GM21367 (cell line): ENCODE measurements at regions not wholly inside any gene's neighbourhood (a gene's known extent, or its start where the extent isn't known, plus 50 kb on each side); places are given as distances from the start of the nearest gene placed in this dataset.
"Not testable (repeated sequence)": the region's sequence is repeated elsewhere in the genome, so short reads cannot be mapped to it uniquely, and the experiment has no call there.

ENCODE experiments used
- ATAC-seq: cut with Tn5 transposase; IDR thresholded peaks from one replicate; pipeline ENCODE4 v1.9.1; 2021; ENCODE audit not compliant: unreplicated experiment

GRCh38 chr5:130624805-130625204, 540.3 kb downstream of the HINT1 start:
- ATAC-seq, result no peak

DNA sequence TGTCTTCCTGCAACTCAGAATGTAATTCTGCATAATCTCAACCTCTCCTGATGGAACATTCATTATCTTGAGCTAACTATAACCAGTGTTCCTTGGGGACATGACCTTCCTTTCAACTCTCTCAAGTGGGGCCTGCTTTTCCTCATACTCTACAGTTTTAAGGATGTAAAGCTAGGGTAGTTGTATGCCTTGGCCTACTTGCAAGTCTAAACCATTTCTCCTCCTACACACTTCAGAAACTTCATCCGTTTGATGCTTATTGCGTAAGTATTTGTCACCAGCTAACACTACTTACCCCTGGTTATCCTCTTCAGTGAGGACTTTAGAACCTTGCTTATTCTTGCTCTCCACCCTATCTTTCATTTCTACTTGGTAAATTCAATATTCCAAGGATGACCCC, 548.9 kb downstream of the HINT1 start:
- no peak for ATAC-seq

- no peak for ATAC-seq
Observed at GRCh38 chr5:130605234-130605633, 559.8 kb downstream of the HINT1 start.

DNA sequence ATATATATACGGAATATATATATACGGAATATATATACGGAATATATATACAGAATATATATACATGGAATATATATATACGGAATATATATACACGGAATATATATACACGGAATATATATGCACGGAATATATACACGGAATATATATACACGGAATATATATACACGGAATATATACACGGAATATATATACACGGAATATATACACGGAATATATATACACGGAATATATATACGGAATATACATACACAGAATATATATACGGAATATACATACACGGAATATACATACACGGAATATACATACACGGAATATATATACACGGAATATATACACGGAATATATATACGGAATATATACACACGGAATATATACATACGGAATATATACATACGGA, 568.4 kb downstream of the HINT1 start:
- not testable (repeated sequence) for ATAC-seq

GRCh38 chr5:130580264-130580663, 584.8 kb downstream of the HINT1 start:
- no peak for ATAC-seq

DNA sequence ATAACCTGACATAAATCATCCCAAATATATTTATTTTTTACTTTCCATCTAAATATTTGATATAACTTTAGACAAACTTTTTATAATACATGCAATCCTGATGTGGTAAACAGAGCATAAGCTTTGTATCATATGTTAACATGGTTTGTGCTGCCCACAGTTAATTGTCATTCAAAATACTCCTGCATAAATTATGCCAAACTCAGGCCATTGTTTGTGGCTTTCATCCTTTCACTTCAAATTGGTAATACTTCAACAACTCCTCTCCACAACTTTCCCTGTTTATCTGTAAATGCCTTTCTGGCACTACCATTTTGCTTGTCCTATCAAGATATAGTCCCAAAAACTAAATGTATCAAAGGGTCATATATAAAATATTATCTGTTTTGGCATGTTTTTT, 586.7 kb downstream of the HINT1 start:
- ATAC-seq, result no peak

GRCh38 chr5:130571076-130571475, 594.0 kb downstream of the HINT1 start:
- ATAC-seq, result no peak

DNA sequence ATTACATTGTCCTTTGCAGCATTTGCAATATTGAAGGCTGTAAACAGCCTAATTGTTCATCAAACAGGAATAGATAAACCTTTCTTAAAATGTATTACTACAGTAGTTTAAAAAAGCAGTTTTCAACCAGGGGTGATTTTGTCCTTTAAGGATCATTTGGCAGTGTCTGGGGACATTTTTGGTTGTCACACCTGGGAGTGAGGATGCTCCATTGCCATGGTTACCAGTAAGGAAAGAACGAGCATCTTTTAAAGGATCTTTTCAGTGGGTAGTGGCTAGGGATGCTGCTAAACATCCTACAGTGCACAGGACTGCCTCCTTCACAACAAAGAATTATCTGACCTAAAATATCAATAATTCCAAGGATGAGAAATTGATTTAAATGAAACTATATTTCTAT, 596.3 kb downstream of the HINT1 start:
- no peak for ATAC-seq

- no peak for ATAC-seq
Observed at GRCh38 chr5:130555429-130555828, 609.6 kb downstream of the HINT1 start.

DNA sequence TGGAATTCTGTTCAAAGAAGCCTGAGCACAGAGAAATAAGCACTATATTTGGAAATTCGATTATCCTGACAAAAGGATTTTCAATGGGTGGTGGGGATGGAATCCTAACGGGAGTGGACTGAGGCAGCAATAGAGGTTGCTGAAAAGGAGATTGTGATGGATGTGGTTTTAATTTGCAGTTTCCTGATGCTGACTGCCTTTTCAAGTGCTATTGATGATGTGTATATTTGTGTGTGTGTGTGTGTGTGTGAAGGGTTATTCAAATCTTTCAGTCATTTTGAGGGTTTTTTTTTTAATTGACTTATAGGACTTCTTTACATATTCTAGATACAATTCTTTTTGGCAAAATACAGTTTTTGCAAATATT, 614.5 kb downstream of the HINT1 start:
- ATAC-seq, result no peak

- ATAC-seq, result no peak
Observed at GRCh38 chr5:130549884-130550561, 615.0 kb downstream of the HINT1 start.

DNA sequence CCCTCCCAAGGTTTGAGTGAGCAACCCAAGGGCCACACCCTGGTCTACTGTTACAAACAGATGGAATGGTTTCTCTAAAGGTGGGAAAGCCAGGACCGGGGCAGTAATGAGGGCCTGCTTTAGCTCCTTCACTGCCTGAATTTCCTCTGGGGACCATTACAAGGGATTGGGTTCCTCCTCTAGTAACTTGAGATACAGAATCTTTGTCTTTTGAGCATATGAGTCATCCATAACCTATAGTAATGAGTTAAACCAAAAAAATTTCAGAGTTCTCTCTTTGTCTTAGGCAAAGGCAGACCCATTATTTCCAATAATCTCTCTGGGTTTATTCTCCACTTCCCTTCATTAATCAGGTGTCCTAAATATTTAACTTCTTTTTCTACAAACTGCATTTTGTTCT, 618.8 kb downstream of the HINT1 start:
- no peak for ATAC-seq

- ATAC-seq, result no peak
Observed at GRCh38 chr5:130545291-130545690, 619.8 kb downstream of the HINT1 start.

DNA sequence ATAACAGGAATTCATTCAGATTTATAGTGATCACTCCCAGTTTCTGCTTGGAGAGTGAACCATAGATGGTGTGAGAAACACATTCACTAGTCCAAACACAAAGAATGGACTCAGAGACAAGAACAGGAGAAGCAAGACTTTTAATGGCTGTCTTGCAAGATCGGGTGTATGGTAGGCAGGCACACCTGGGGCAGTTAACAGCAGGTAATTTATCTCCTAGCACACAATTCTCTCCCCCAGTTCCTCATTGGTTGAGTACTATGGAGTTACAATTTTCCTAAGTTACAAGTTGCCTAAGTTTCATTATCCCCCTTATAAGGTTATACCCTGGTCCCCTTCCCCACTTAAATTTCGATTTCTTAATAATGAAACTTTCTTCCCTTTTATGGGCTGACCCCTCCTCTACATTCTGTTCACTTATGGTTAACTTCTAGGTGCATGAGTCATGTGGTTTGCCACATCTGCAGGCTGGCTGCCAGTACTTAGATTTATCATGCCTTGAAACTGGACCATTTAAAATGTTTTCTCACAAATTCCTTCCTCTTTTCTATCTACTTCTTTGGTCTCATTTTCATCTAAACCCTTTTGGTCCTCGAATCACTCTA, 623.3 kb downstream of the HINT1 start:
- ATAC-seq, result no peak

- no peak for ATAC-seq
Observed at GRCh38 chr5:130536691-130537090, 628.4 kb downstream of the HINT1 start.

- ATAC-seq, result no peak
Observed at GRCh38 chr5:130532786-130533185, 628.5 kb downstream of the CHSY3 start.

DNA sequence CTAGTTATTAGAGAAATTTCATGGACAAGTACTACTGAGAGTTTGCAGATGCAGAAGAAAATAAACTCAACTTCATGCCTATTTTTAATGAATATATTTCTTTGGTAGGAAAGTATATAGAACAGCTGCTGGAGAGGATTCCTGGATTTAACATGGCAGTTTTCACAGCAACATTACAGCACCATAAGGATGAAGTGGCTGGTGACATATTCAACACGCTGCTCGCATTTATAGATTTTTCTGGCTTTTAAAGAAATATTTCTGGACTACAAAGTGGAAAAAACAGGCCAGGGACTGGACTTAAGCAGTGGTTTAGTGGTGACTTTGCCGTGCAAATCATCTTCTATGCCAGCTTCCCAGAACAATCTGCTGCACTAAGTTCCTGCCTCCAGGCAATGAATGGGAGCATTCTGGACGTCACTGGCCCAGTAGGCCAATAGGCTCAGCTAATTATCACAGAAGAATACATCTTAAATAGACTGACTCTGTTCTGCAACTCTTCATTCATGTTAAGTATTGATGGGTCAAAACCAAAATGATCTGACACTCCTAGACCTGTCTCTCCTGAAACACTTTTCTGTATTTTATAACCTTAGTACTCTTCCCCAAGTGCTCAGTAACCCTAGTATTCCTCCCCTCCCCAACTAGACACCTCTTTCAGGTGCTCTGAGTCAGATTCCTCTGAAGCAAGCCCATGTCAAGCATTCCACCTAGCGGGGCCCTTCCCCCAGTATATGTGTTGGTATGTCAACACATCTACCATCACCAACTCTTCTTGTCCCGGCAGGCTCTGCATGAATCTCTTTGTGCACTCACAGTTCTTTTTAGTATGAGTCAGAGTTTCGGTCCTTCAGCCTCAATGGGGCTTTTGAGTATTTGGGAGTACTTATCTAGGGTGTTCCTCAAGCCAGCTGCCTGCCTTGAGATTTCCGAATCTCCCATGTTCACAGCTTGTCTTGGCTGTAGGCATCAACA, 625.5 kb downstream of the CHSY3 start:
- ATAC-seq, result no peak

- ATAC-seq, result no peak
Observed at GRCh38 chr5:130529111-130529510, 624.8 kb downstream of the CHSY3 start.

- ATAC-seq, result no peak
Observed at GRCh38 chr5:130528474-130528873, 624.2 kb downstream of the CHSY3 start.

- ATAC-seq, result no peak
Observed at GRCh38 chr5:130526708-130527107, 622.4 kb downstream of the CHSY3 start.

GRCh38 chr5:130520211-130520610, 615.9 kb downstream of the CHSY3 start:
- no peak for ATAC-seq
